GM12874 (cell line): ENCODE measurements at regions not wholly inside any gene's neighbourhood (a gene's known extent, or its start where the extent isn't known, plus 50 kb on each side); places are given as distances from the start of the nearest gene placed in this dataset.

Experiments used
- TF ChIP-seq, protein P1 (sequence below): IDR thresholded peaks from 2 replicates; pipeline ENCODE4 v1.5.1; 2011; ENCODE audit warnings: low read depth, mild to moderate bottlenecking, control low read depth, low read length, moderate library complexity; ENCODE audit not compliant: insufficient read depth

GRCh38 chr14:106083082-106083481 is 556.7 kb downstream of the TMEM121 start:
- TF ChIP-seq, protein P1, sequence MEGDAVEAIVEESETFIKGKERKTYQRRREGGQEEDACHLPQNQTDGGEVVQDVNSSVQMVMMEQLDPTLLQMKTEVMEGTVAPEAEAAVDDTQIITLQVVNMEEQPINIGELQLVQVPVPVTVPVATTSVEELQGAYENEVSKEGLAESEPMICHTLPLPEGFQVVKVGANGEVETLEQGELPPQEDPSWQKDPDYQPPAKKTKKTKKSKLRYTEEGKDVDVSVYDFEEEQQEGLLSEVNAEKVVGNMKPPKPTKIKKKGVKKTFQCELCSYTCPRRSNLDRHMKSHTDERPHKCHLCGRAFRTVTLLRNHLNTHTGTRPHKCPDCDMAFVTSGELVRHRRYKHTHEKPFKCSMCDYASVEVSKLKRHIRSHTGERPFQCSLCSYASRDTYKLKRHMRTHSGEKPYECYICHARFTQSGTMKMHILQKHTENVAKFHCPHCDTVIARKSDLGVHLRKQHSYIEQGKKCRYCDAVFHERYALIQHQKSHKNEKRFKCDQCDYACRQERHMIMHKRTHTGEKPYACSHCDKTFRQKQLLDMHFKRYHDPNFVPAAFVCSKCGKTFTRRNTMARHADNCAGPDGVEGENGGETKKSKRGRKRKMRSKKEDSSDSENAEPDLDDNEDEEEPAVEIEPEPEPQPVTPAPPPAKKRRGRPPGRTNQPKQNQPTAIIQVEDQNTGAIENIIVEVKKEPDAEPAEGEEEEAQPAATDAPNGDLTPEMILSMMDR: no peak

- TF ChIP-seq, protein P1: no peak
Measured at GRCh38 chr14:106087837-106088236, 561.5 kb downstream of the TMEM121 start.

DNA sequence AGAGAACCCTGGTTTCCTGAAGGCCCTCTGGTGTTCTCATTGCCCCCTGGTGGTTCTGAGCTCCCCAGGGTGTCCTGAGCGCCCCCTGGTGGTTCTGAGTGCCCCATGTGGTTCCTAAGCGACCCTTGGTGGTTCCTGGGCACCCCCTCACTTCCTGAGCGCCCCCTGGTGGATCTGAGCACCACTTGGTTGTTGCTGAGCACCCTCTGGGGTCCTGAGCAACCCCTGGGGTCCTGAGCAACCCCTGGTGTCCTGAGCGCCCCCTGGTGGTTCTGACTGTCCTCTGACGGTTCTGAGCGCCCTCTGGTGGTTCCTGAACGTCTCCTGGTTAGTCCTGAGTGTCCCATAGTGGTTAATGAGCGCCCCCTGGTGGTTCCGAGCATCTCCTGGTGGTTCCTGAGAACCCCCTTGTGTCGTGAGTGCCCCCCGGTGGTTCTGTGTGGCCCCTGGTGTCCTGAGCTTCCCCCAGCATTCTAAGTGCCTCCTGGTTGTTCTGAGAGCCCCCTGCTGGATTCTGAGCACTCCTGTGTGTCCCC is 568.3 kb downstream of the TMEM121 start:
- TF ChIP-seq, protein P1: peak; percentile 91

- TF ChIP-seq, protein P1: no peak
Measured at GRCh38 chr14:106107703-106108102, 581.3 kb downstream of the TMEM121 start.

DNA sequence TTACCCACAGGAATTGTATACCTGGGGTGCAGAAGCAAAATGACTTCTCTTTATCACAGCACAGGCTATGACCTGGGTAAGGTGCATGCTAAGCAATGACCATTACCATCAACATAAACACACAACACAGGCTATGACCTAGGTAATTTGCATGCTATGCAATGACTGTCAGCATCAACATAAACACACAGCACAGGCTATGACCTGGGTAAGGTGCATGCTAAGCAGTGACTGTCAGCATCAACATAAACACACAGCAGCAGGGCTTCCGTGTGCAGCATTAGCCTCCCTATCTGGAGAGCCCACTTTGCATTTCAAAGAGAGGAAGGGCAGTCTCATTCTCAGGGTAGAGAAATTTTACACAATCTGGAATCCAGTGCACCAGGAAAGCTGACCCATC is 583.0 kb downstream of the TMEM121 start:
- TF ChIP-seq, protein P1: no peak

DNA sequence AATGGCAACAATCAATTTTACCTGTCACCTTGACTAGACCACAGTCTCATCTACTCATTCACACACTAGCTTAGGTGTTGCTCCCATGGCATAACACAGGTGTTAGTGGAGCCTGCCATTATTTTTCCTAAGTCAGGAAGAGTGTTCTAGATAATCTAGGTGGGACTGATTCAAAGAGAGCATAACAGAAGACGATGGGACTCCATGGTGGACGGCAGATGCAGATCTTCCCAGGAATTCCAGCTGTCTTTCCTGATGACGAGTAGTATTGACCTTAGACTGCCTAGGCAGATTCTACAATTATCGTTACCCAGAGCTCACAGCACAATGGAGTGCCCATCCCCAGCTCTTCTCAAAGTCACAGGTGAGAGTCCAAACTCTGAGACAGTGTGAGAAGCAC is 589.0 kb downstream of the TMEM121 start:
- TF ChIP-seq, protein P1: no peak

GRCh38 chr14:106116339-106116930 is 590.1 kb downstream of the TMEM121 start:
- TF ChIP-seq, protein P1: peak; percentile 53
